ENCODE measurements at regions not wholly inside any gene's neighbourhood (a gene's known extent, or its start where the extent isn't known, plus 50 kb on each side); places are given as distances from the start of the nearest gene placed in this dataset.
A peak's percentile ranks its signal among the peaks of the same experiment; 100 is the strongest.

DNA sequence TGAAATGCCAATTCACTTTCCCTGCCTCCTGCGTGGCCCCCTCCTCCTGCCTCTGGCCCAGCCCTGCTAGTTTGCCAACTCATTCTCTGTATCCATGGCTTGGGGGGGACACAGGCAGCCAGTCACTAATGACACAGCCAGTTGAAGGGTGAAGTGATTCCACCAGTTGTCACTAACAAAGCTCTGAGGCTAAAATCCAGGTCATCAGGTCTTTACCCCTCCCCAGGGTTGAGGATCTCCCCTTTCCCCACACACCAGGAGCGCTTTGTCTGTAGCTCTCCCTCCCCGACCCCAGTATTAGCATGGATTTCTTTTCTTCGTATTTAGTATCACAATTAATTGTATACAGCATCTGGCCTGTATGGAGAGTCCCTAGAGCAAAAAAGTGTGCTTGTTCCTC, 394.1 kb downstream of the RRAGC start:
- Histone ChIP-seq H4K8ac (replicated peaks; ENCODE audit: insufficient read length, low read depth, low read length) (no peak overlapping the region), H3K9me3 (ENCODE audit: control insufficient read depth, low read depth, low read length) (no peaks in the 10 kb centered on the region), H3K79me2 (ENCODE audit: insufficient read depth, low read length) (no peaks in the 10 kb centered on the region), H4K91ac (ENCODE audit: insufficient read length, low read depth, low read length) (no peak overlapping the region), H3K56ac (ENCODE audit: insufficient read length, low read depth, low read length) (no peak overlapping the region), H2BK15ac (ENCODE audit: low read depth, low read length) (no peak overlapping the region), H3T11ph (ENCODE audit: low read length) (no peak overlapping the region), H2BK120ac (ENCODE audit: low read depth, low read length, poor library complexity, severe bottlenecking) (no peak overlapping the region), H3K27me3 (ENCODE audit: insufficient read depth, low read length) (no peaks in the 10 kb centered on the region), H2BK5ac (ENCODE audit: insufficient read length, low read length) (no peak overlapping the region), H3K14ac (ENCODE audit: insufficient read depth, low read length) (peak overlapping the region; percentile 48; the same call in 1 of the 2 replicates), H2BK12ac (ENCODE audit: insufficient read length, low read depth, low read length) (no peak overlapping the region), H3K23me2 (ENCODE audit: insufficient read length, low read depth, low read length, poor library complexity, severe bottlenecking) (no peaks in the 10 kb centered on the region), H2AFZ (ENCODE audit: low read length) (no peak overlapping the region), H3K79me1 (ENCODE audit: insufficient read depth, low read depth, low read length, poor library complexity, severe bottlenecking) (no peaks in the 10 kb centered on the region), H3K4me2 (ENCODE audit: insufficient read depth, insufficient read length, low read length) (no peak overlapping the region), H4K5ac (ENCODE audit: insufficient read length, low read depth, low read length) (no peak overlapping the region), H2BK20ac (ENCODE audit: low read depth, low read length, poor library complexity, severe bottlenecking) (no peak overlapping the region), H3K27ac (ENCODE audit: insufficient read length, low read depth, low read length) (no peak overlapping the region), H3K4ac (ENCODE audit: low read depth, low read length) (no peak overlapping the region), H3K9ac (ENCODE audit: extremely low read depth, insufficient read length, low read length) (no peak overlapping the region), H3K4me1 (ENCODE audit: insufficient read depth, low read length) (peaks cover 6% of the 10 kb centered on the region; the same call in 1 of the 2 replicates), H3K18ac (ENCODE audit: insufficient read length, low read depth, low read length) (no peak overlapping the region), H4K20me1 (ENCODE audit: control insufficient read depth, insufficient read depth, insufficient read length) (no peaks in the 10 kb centered on the region), H2AK5ac (ENCODE audit: insufficient read length, low read length) (no peak overlapping the region), H3K23ac (ENCODE audit: insufficient read length, low read depth, low read length) (no peak overlapping the region)
- no peak overlapping the region; a peak in 1 of 5 replicates for H3K4me3 Mint-ChIP-seq
- DNase-seq = no peak
- TF ChIP-seq, protein P1, sequence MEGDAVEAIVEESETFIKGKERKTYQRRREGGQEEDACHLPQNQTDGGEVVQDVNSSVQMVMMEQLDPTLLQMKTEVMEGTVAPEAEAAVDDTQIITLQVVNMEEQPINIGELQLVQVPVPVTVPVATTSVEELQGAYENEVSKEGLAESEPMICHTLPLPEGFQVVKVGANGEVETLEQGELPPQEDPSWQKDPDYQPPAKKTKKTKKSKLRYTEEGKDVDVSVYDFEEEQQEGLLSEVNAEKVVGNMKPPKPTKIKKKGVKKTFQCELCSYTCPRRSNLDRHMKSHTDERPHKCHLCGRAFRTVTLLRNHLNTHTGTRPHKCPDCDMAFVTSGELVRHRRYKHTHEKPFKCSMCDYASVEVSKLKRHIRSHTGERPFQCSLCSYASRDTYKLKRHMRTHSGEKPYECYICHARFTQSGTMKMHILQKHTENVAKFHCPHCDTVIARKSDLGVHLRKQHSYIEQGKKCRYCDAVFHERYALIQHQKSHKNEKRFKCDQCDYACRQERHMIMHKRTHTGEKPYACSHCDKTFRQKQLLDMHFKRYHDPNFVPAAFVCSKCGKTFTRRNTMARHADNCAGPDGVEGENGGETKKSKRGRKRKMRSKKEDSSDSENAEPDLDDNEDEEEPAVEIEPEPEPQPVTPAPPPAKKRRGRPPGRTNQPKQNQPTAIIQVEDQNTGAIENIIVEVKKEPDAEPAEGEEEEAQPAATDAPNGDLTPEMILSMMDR (conservative IDR thresholded peaks at IDR 0.05) = no peak
- peak overlapping the region in 2 of 3 experiments; percentile 31 to 79; a peak in 3 of 7 replicates for H3K27ac Mint-ChIP-seq
- WGBS (ENCODE audit: extremely low coverage, insufficient read length, low lambda C conversion rate) = no CpG with 5 or more reads among the region's 4 CpGs
- H3K4me1 Mint-ChIP-seq = peaks cover 17 to 25% of the 10 kb centered on the region in 2 experiments
- peaks cover 9 to 16% of the 10 kb centered on the region in 2 experiments for H3K9me3 Mint-ChIP-seq
- H3K27me3 Mint-ChIP-seq (ENCODE audit: low read depth) = no peaks in the 10 kb centered on the region
- peaks cover 0 to 12% (median 6%) of the 10 kb centered on the region in 3 experiments; a peak in 4 of 7 replicates for H3K36me3 Mint-ChIP-seq (ENCODE audit: insufficient read depth in 1 of 3, low read depth in 3 of 3)

Measured in H9 (cell line).